GM23338 (cell line): ENCODE measurements at regions not wholly inside any gene's neighbourhood (a gene's known extent, or its start where the extent isn't known, plus 50 kb on each side); places are given as distances from the start of the nearest gene placed in this dataset.

Experiments
- ATAC-seq: fragments of 200-7000 bp; cut with Tn5 transposase; 3 replicates; pipeline ENCODE4 v1.9.1; 2020
- DNase-seq: peaks from one replicate; pipeline ENCODE4 v3.0.0-alpha.2; 2015; ENCODE audit warnings: low spot score
- H2AFZ ChIP-seq: fragments of 200-600 bp; sonication (generic); 2 replicates; pipeline ENCODE4 v1.8.0; 2016; ENCODE audit warnings: antibody characterized with exemption, mild to moderate bottlenecking, moderate library complexity
- H3F3A ChIP-seq: fragments of 200-600 bp; sonication (generic); replicated peaks from 2 replicates; pipeline ENCODE4 v1.8.0; 2017; ENCODE audit warnings: antibody characterized with exemption, mixed run types, low read depth
- H3K27ac ChIP-seq: fragments of 200-600 bp; sonication (generic); 2 replicates; pipeline ENCODE4 v1.6.1; 2016; ENCODE audit warnings: low read depth
- H3K27me3 ChIP-seq: fragments of 200-600 bp; sonication (generic); 2 replicates; pipeline ENCODE4 v1.8.0; 2016; ENCODE audit warnings: mild to moderate bottlenecking, mixed run types, moderate library complexity; ENCODE audit not compliant: insufficient read depth
- H3K36me3 ChIP-seq: fragments of 200-600 bp; sonication (generic); 2 replicates; pipeline ENCODE4 v1.8.0; 2016; ENCODE audit warnings: mild to moderate bottlenecking; ENCODE audit not compliant: insufficient read depth
- H3K4me1 ChIP-seq: fragments of 200-600 bp; sonication (generic); 2 replicates; pipeline ENCODE4 v1.8.0; 2016; ENCODE audit warnings: mild to moderate bottlenecking, moderate library complexity; ENCODE audit not compliant: insufficient read depth
- H3K4me2 ChIP-seq: fragments of 200-600 bp; sonication (generic); 2 replicates; pipeline ENCODE4 v1.7.1; 2017; ENCODE audit warnings: mixed run types
- H3K4me3 ChIP-seq: fragments of 200-600 bp; sonication (generic); 2 replicates; pipeline ENCODE4 v1.6.1; 2016; ENCODE audit warnings: mixed run types
- H3K79me2 ChIP-seq: fragments of 200-600 bp; sonication (generic); replicated peaks from 2 replicates; pipeline ENCODE4 v1.8.0; 2017; ENCODE audit warnings: mild to moderate bottlenecking; ENCODE audit not compliant: insufficient read depth
- H3K9me2 ChIP-seq: fragments of 200-600 bp; sonication (generic); 2 replicates; pipeline ENCODE4 v1.8.0; 2017; ENCODE audit not compliant: insufficient read depth
- H4K20me1 ChIP-seq: fragments of 200-600 bp; sonication (generic); replicated peaks from 2 replicates; pipeline ENCODE4 v1.8.0; 2017; ENCODE audit warnings: mild to moderate bottlenecking; ENCODE audit not compliant: insufficient read depth
- H3K27ac Mint-ChIP-seq: 2 replicates; pipeline ENCODE4 v1.8.0; 2020; ENCODE audit warnings: inconsistent platforms, mild to moderate bottlenecking, moderate library complexity, mixed read lengths
- H3K27me3 Mint-ChIP-seq: 3 replicates; pipeline ENCODE4 v1.8.0; 2022; ENCODE audit warnings: low read depth, mild to moderate bottlenecking, moderate library complexity, mixed read lengths, inconsistent platforms; ENCODE audit not compliant: insufficient read depth, poor library complexity
- H3K36me3 Mint-ChIP-seq: 3 replicates; pipeline ENCODE4 v1.8.0; 2021; ENCODE audit warnings: low read depth, mild to moderate bottlenecking, inconsistent platforms, moderate library complexity, mixed read lengths
- H3K4me1 Mint-ChIP-seq: 3 replicates; pipeline ENCODE4 v1.8.0; 2020; ENCODE audit warnings: mild to moderate bottlenecking, inconsistent platforms, mixed read lengths
- H3K4me3 Mint-ChIP-seq: 3 replicates; pipeline ENCODE4 v1.8.0; 2021; ENCODE audit warnings: moderate library complexity, mild to moderate bottlenecking, inconsistent platforms, mixed read lengths
- H3K9me3 Mint-ChIP-seq: 3 replicates; pipeline ENCODE4 v1.8.0; 2020; ENCODE audit warnings: moderate library complexity, mild to moderate bottlenecking, inconsistent platforms, mixed read lengths
- CREB1 ChIP-seq: fragments of 250-450 bp; sonication (Bioruptor Pico); IDR thresholded peaks from 2 replicates; pipeline ENCODE4 v1.5.0; 2020; ENCODE audit warnings: low read depth, mild to moderate bottlenecking, moderate library complexity
- CTCF ChIP-seq, 2 experiments: fragments of 200-600 bp in 1 of 2; sonication (generic) in 1 of 2; conservative IDR thresholded peaks; 2 replicates each; pipeline versions ENCODE4 v1.5.1 to v1.6.1; 2016 to 2017; ENCODE audit warnings: antibody characterized with exemption in 2 of 2, low read depth in 2 of 2, mild to moderate bottlenecking in 2 of 2, moderate library complexity in 1 of 2
- ETS1 ChIP-seq: IDR thresholded peaks from 2 replicates; pipeline ENCODE4 v1.6.1; 2016; ENCODE audit warnings: antibody characterized with exemption
- EZH2 ChIP-seq: fragments of 200-600 bp; sonication (generic); IDR thresholded peaks from one replicate; pipeline ENCODE4 v1.8.0; 2017; ENCODE audit warnings: antibody characterized with exemption, mild to moderate bottlenecking, low read depth; ENCODE audit not compliant: unreplicated experiment
- EZH2phosphoT487 ChIP-seq: fragments of 200-600 bp; sonication (generic); IDR thresholded peaks from one replicate; pipeline ENCODE4 v1.8.1; 2018; ENCODE audit warnings: antibody characterized with exemption; ENCODE audit not compliant: unreplicated experiment
- JUNB ChIP-seq: IDR thresholded peaks from one replicate; pipeline ENCODE4 v1.6.1; 2016; ENCODE audit warnings: antibody characterized with exemption; ENCODE audit not compliant: unreplicated experiment
- NANOG ChIP-seq: IDR thresholded peaks from 2 replicates; pipeline ENCODE4 v1.6.1; 2016; ENCODE audit warnings: antibody characterized with exemption, borderline replicate concordance
- POLR2AphosphoS5 ChIP-seq: IDR thresholded peaks from 2 replicates; pipeline ENCODE4 v1.6.1; 2016; ENCODE audit warnings: antibody characterized with exemption, low read depth
- REST ChIP-seq: IDR thresholded peaks from one replicate; pipeline ENCODE4 v1.6.1; 2018; ENCODE audit warnings: antibody characterized with exemption; ENCODE audit not compliant: unreplicated experiment
- STAT1 ChIP-seq: IDR thresholded peaks from one replicate; pipeline ENCODE4 v1.6.1; 2016; ENCODE audit warnings: antibody characterized with exemption; ENCODE audit not compliant: unreplicated experiment
- ZNF114 ChIP-seq: fragments of 250-450 bp; sonication (Bioruptor Pico); IDR thresholded peaks from 2 replicates; pipeline ENCODE4 v1.5.0; 2020; ENCODE audit warnings: mild to moderate bottlenecking, moderate library complexity
- ZNF331 ChIP-seq: fragments of 250-450 bp; sonication (Bioruptor Pico); IDR thresholded peaks from 2 replicates; pipeline ENCODE4 v1.5.0; 2020; ENCODE audit warnings: low read depth, mild to moderate bottlenecking, moderate library complexity
- ZNF462 ChIP-seq: fragments of 250-450 bp; sonication (Bioruptor Pico); IDR thresholded peaks from 2 replicates; pipeline ENCODE4 v1.5.0; 2020; ENCODE audit warnings: mild to moderate bottlenecking, moderate library complexity

- H3K79me2 ChIP-seq: no peaks in the 10 kb centered on the region
These were observed 269.8 kb upstream of the RGMB start for GRCh38 chr5:98503616-98504015.

More at GRCh38 chr5:98503616-98504015, 269.8 kb upstream of the RGMB start:
- peak; percentile 10 for DNase-seq
- no peaks in the 10 kb centered on the region for H3K36me3 ChIP-seq
- no peak overlapping the region for H3K4me3 ChIP-seq
- no peaks in the 10 kb centered on the region for H3K36me3 Mint-ChIP-seq
- no peak for TF ChIP-seq POLR2AphosphoS5
- no peak for TF ChIP-seq EZH2
- no peak for TF ChIP-seq ZNF331 (CRISPR knock-in tag)
- no peak for TF ChIP-seq NANOG
- TF ChIP-seq CREB1: no peak
- no peak for TF ChIP-seq EZH2phosphoT487
- no peak for TF ChIP-seq STAT1
- TF ChIP-seq ZNF114 (CRISPR knock-in tag): no peak
- no peak for TF ChIP-seq ZNF462 (CRISPR knock-in tag)
- no peak for TF ChIP-seq REST
- no peak for TF ChIP-seq JUNB
- TF ChIP-seq ETS1: no peak
- no peak for TF ChIP-seq CTCF (conservative IDR thresholded peaks at IDR 0.05; ENCODE audit: low read depth in 2 of 2)
- no peaks in the 10 kb centered on the region for H3K9me2 ChIP-seq
- no peaks in the 10 kb centered on the region for H3K4me1 ChIP-seq
- no peak overlapping the region for H3K4me2 ChIP-seq
- H3F3A ChIP-seq: no peaks in the 10 kb centered on the region
- H3K4me3 Mint-ChIP-seq: no peak overlapping the region
- H3K27ac Mint-ChIP-seq: no peak overlapping the region
- no peaks in the 10 kb centered on the region for H3K27me3 Mint-ChIP-seq
- no peaks in the 10 kb centered on the region for H4K20me1 ChIP-seq
- no peaks in the 10 kb centered on the region for H3K27me3 ChIP-seq
- peak overlapping the region; percentile 20; the same call in 1 of the 2 replicates for H2AFZ ChIP-seq
- H3K9me3 Mint-ChIP-seq: no peaks in the 10 kb centered on the region
- ATAC-seq: no peak
- H3K27ac ChIP-seq: no peak overlapping the region
- peaks cover 9% of the 10 kb centered on the region; the same call in 2 of the 3 replicates for H3K4me1 Mint-ChIP-seq
